Urinary bladder (tissue), 3 donors: ENCODE measurements at regions not wholly inside any gene's neighbourhood (a gene's known extent, or its start where the extent isn't known, plus 50 kb on each side); places are given as distances from the start of the nearest gene placed in this dataset.
A peak's percentile ranks its signal among the peaks of the same experiment; 100 is the strongest.

ENCODE experiments used
- DNase-seq: peaks from one replicate; pipeline ENCODE4 v3.0.0-alpha.2; 2015; ENCODE audit errors: extremely low spot score
- H3K27ac ChIP-seq: one replicate; pipeline ENCODE4 v1.5.1; 2013; ENCODE audit warnings: low read depth, mild to moderate bottlenecking, moderate library complexity
- H3K36me3 ChIP-seq: one replicate; pipeline ENCODE4 v1.6.1; 2013; ENCODE audit warnings: mild to moderate bottlenecking, moderate library complexity; ENCODE audit not compliant: insufficient read depth
- H3K4me1 ChIP-seq: one replicate; pipeline ENCODE4 v1.6.1; 2013; ENCODE audit warnings: mild to moderate bottlenecking, moderate library complexity; ENCODE audit not compliant: insufficient read depth
- H3K4me3 ChIP-seq: one replicate; pipeline ENCODE4 v1.5.1; 2013; ENCODE audit warnings: low read depth, low read length
- WGBS: extraction: QIAGEN DNeasy Blood & Tissue Kit; methylation state at CpG from one replicate; pipeline ENCODE4 v1.1.7; 2013; 5-methylcytosine and 5-hydroxymethylcytosine counted together
- donor health status: healthy with polysubstance abuse.
- donor health status: healthy.

DNA sequence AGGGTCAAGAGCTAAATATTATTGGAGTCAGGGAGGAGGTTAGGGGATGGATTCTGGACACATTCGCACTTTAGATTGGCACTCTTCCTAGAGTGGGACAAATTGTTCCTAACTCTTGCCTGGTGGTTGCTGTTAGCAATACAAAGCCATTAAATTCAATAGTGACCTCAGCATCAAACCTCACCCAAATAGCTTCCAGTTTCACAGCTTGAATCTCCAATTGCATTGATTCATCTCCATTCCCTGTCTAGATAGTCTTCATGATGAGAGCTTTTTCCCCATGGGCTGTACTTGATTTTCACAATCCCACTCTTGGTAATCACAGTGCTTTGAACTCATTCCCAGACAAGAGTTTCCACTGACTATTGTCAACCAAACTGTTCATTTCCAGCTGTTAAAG, 585.9 kb upstream of the SYT4 start:
- WGBS, result 71% methylated on average over 1 of the region's 1 CpG
- no peak overlapping the region for H3K4me3 ChIP-seq
- no peaks in the 10 kb centered on the region for H3K36me3 ChIP-seq
- H3K4me1 ChIP-seq, result no peaks in the 10 kb centered on the region
- DNase-seq, result peak; percentile 52
- no peak overlapping the region for H3K27ac ChIP-seq

DNA sequence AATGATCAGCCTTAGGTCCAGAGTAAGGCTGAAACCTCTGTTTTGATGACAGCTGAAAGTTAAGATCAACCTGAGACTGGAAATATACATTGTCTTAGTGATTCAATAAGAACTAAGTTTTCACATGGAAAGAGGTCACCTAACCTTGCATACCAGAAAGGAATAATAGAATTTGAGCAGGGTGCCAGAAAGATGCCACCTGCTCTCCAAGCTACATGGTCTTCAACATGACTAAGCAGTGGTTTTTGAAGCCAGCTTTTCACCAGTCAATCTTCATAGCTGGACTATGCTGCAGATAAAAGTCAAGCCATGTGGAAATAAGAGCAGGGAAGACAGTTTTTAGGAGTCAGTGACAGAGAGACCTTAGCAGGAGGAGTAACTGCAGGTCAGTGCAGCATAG, 589.4 kb upstream of the SYT4 start:
- no peak for DNase-seq
- no peak overlapping the region for H3K27ac ChIP-seq
- H3K36me3 ChIP-seq, result no peaks in the 10 kb centered on the region
- H3K4me3 ChIP-seq, result no peak overlapping the region
- no peaks in the 10 kb centered on the region for H3K4me1 ChIP-seq

DNA sequence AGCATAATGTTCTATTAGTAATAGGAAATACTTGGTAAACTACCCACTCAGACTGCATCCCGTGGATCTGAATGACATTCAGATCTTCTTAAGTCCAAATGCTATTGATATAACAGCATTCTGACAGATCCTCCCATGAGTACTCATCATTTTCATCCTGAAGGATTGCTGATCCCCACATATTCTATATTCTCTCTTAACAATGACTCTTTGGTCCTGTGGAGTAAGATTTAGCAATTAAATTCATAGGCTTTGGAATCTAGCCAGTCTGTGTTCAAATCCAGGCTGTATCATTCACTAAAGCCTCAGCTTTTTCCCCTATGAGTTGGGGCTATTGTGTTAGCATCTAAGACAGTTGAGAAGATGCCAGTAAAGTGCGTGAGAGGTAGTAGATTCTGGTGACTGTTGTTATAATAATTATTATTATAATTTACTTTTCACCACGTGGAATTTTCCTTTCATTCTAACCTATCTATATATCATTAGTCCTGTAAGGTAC, 591.3 kb upstream of the SYT4 start:
- Histone ChIP-seq H3K4me1 (no peaks in the 10 kb centered on the region), H3K27ac (no peak overlapping the region), H3K4me3 (no peak overlapping the region), H3K36me3 (no peaks in the 10 kb centered on the region)
- DNase-seq, result no peak
- 75% methylated on average over 3 of the region's 3 CpGs for WGBS

DNA sequence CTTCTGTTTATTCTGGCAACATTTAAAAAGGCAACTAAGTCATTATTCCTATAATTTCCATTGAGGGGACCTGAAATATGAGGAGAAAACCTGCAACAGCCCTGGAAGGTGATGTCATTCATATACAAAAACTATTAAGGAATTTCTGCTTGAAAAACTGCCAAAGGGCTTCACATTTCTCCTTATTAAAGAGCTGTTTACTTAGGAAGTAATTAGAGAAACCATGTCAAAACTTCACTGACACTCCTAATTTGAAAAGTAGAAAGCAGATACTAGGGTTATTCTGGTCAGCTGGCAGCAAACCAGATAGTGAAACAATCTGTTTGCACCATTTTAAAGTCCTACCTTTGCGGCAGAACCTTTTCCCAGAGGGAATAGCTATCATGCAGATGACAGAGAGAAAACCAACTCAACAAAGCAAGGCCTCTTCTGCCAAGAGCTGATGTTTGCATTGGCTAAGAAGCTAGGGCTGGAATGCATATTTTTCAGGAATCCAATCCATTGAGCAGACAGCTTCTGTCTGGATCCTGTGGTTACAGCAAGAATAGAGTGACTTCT, 592.2 kb upstream of the SYT4 start:
- 36% methylated on average over 1 of the region's 1 CpG for WGBS
- no peak for DNase-seq
- Histone ChIP-seq H3K36me3 (no peaks in the 10 kb centered on the region), H3K4me3 (no peak overlapping the region), H3K27ac (no peak overlapping the region), H3K4me1 (no peaks in the 10 kb centered on the region)

DNA sequence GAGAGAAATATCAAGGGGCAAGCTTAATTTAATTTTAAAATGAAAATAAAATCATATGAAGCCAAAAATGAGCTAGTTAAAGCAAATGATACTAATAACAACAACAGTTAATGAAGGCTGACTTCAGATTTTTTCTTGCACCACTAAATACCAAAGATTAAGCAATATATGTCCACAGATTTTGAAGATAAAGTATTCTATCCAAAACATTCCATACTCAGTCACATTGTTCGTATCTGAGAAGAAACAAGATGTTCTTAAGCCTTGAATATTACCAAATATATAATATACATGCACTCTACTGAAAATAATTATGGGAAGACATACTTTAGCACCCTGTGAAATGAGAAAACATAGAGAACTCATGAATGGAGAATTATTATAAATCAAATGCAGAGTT, 593.3 kb upstream of the SYT4 start:
- Histone ChIP-seq H3K4me1 (no peaks in the 10 kb centered on the region), H3K4me3 (no peak overlapping the region), H3K27ac (no peak overlapping the region), H3K36me3 (no peaks in the 10 kb centered on the region)
- DNase-seq, result no peak
- 88% methylated on average over 1 of the region's 1 CpG for WGBS

DNA sequence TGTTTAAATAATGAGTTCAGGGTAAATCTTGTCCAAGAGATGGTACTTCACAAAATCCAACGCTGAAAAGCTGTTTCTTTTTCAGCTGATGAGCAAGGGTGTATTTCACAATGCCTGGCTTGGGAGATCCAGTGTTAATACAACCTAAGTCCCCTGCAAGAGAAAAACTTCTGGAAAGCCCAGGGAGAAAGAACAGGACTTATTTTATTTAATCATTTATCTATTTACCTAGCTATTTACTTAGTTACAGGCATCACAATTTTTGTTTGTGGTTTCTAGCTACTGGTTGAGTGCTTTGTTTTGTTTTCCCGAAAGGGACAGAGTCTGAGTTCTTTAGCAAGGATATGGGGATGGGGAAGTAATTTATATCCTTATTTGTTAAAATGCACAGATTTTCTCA, 598.2 kb upstream of the SYT4 start:
- WGBS, result 42% methylated on average over 2 of the region's 2 CpGs
- no peak overlapping the region for H3K4me3 ChIP-seq
- H3K36me3 ChIP-seq, result no peaks in the 10 kb centered on the region
- DNase-seq, result no peak
- no peak overlapping the region for H3K27ac ChIP-seq
- H3K4me1 ChIP-seq, result no peaks in the 10 kb centered on the region

DNA sequence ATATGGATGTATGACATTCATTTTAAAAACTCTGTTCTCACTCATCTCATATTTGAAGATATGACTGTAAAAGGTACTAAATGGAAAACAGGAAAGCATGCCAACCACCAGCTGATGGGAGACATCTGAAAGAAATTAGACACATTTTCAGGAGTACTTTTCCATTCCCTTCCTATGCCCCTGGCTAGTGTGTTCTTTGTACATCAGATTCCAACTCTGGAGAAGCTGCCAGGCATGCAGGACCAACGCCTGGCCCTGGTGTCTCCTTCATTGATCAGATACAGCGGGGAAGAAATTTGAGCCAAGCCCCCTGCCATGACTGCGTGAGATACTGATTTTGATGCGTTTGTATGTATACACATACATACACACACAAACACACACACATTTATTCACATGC, 599.0 kb upstream of the SYT4 start:
- H3K27ac ChIP-seq, result no peak overlapping the region
- H3K4me1 ChIP-seq, result no peaks in the 10 kb centered on the region
- 56% methylated on average over 4 of the region's 4 CpGs for WGBS
- H3K4me3 ChIP-seq, result no peak overlapping the region
- H3K36me3 ChIP-seq, result no peaks in the 10 kb centered on the region
- DNase-seq, result no peak

DNA sequence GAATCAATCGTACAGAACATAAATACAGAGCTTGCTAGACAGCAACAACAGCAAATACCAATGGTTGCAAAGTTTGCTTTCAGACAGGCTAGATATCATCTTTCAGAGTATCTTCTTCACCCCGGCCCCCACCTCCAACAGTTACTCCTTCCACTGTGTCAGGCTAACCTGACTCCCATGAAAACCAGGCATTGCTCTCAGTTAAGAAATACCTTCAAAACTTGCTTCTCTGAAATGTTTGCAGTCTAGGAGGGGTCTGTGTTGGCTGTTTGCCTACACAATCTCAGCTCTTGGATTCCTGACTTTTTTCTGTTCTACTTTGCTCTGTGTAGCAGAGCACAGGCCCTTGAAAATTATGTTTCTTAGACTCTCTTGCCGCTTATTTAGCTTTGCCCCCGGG, 599.5 kb upstream of the SYT4 start:
- WGBS, result 44% methylated on average over 4 of the region's 4 CpGs
- no peaks in the 10 kb centered on the region for H3K4me1 ChIP-seq
- no peaks in the 10 kb centered on the region for H3K36me3 ChIP-seq
- no peak overlapping the region for H3K27ac ChIP-seq
- H3K4me3 ChIP-seq, result no peak overlapping the region
- DNase-seq, result no peak

DNA sequence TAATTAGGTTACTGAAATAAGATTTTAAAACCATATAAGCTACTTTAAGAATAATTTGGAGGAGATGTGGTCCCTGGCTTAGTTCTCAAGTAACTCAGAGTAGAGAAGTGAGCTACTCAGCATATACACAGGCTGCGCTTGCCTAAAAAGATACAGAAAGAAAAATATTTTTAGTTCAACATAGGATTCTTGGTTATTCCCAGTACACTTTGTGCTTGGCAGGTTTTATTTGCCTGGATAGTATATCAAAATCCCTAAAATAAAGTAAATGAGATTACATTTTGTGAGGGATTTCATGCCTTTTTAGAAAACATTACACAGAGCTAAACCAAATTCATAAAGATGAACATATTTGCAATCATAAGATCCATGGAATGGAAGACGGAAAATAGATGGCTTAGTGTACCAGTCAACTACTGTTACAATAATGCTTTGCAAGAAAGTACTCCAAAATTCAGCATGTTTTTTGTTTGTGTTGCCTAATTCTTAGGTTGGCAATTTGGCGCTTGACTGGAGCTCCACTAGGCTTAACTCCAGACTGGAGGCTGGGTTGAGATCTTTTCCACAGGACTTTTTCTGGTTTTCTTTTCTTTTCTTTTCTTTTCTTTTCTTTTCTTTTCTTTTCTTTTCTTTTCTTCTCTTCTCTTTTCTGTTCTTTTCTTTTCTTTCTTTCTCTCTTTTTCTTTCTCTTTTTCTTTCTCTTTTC, 600.5 kb upstream of the SYT4 start:
- DNase-seq, result no peak
- WGBS, result 98% methylated on average over 3 of the region's 3 CpGs
- no peaks in the 10 kb centered on the region for H3K4me1 ChIP-seq
- H3K27ac ChIP-seq, result no peak overlapping the region
- no peaks in the 10 kb centered on the region for H3K36me3 ChIP-seq
- no peak overlapping the region for H3K4me3 ChIP-seq

DNA sequence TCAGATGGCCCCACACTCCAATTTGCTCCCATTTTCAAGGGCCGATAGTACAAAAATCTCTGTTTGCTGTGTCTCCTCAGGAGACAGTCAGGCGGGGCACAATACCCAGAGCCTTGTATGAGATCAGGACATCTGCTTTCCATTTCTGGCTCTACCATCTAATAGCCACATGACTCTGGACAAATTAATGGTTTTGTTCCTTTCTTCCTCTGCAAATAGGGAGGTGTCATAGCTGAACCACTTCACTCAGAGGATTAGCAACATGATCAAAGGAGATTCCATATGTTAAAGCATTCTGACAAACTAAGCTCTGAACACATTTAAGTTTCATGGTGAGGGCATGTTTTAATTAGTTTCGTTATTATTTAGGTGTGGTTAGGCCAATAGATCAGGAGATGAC, 602.1 kb upstream of the SYT4 start:
- no peak for DNase-seq
- H3K4me3 ChIP-seq, result no peak overlapping the region
- no peak overlapping the region for H3K27ac ChIP-seq
- H3K36me3 ChIP-seq, result no peaks in the 10 kb centered on the region
- WGBS, result 71% methylated on average over 3 of the region's 3 CpGs
- no peaks in the 10 kb centered on the region for H3K4me1 ChIP-seq

DNA sequence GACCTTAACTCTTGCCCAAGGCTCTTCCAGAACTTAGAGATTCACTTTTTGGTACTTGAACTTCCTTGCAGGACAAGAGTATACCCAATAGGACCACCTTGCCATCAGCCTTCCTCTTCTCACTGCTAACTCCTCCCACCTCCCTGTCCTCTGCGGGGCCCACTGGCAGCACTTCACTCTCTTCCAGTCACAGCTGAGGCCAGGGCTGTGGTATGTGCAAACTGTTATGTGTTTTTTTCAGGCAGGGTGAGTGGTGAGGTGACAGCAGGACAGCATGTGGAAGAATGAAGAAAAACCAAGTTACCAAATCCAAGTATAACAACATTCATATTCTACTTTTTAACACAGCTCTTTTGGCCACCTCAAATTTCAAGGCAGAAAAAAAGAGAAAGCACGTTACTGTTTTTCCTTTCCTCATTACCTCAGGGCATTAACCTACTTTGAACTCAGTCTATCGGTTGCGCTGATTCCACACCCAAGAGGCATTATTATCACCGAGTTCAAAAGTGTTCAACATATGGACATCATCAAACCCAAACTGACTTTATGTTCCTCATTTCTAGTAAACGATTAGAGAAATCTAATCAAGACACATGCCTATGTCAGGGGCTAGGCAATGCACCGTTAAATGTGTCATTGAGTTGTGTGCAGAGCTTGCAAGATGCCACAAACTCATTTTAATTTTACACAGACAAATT, 605.2 kb upstream of the SYT4 start:
- Histone ChIP-seq H3K27ac (no peak overlapping the region), H3K36me3 (no peaks in the 10 kb centered on the region), H3K4me3 (no peak overlapping the region), H3K4me1 (no peaks in the 10 kb centered on the region)
- no peak for DNase-seq
- WGBS, result 44% methylated on average over 7 of the region's 7 CpGs

DNA sequence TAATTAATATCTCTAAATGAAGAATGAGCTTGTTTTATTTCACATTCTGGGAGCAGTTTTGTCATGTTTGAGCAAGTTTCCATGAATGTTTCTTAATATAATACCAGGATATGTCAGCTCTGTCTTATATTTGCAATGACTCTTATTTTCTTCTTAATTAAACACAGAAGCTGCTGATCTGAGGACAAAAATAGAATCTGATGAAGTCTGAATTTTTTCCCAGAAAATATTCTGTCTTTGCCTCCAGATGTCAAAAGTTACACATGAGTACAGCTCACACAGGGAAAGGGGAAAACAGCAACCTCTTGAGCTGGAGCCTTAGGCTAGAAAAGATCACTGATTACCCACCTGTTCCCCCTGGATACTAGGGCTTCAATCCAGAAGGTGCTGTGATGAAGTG, 606.6 kb upstream of the SYT4 start:
- H3K27ac ChIP-seq, result no peak overlapping the region
- DNase-seq, result no peak
- H3K36me3 ChIP-seq, result no peaks in the 10 kb centered on the region
- no peak overlapping the region for H3K4me3 ChIP-seq
- H3K4me1 ChIP-seq, result no peaks in the 10 kb centered on the region

DNA sequence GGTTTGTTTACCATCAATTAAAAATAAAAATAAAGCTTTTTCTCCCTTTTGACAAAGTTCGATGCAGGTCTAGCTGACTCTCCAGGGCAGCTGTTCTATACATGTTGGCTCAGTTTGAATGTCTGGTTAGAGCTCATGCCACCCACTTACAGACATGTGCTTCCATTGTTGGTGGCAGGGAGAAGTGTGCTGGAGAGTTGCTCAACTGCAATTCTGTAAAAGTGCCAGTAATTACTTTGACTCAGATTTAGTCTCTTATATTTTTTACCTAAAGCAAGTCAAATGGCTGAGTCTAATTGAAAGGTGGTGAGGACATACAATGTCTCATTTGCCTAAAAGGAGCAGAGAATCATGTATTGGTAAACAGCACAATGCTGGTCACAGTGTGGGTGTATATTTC, 609.1 kb upstream of the SYT4 start:
- Histone ChIP-seq H3K27ac (no peak overlapping the region), H3K4me1 (no peaks in the 10 kb centered on the region), H3K36me3 (no peaks in the 10 kb centered on the region), H3K4me3 (no peak overlapping the region)
- WGBS, result 96% methylated on average over 1 of the region's 1 CpG
- no peak for DNase-seq

DNA sequence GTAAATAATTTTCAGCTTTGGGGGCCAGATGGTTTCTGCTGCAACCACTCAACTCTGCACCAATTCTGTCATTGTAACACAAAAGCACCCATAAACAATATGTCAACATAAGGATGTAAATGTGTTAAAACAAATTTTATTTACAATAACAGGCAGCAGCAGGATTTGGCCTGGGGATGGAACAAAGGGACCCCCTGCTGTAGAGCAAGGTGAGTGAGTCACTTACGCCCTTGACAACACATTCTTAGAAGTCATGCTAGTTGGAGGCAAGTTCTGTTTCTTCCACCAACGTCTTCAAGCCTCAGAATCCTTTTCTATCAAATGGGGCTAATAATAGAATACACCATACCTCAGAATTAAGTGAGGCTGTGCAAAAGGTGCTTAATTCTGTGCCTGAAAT, 610.2 kb upstream of the SYT4 start:
- no peak overlapping the region for H3K4me3 ChIP-seq
- no peaks in the 10 kb centered on the region for H3K4me1 ChIP-seq
- WGBS, result 68% methylated on average over 2 of the region's 2 CpGs
- H3K27ac ChIP-seq, result no peak overlapping the region
- DNase-seq, result no peak
- no peaks in the 10 kb centered on the region for H3K36me3 ChIP-seq
